SK-N-MC (cell line): ENCODE measurements at regions not wholly inside any gene's neighbourhood (a gene's known extent, or its start where the extent isn't known, plus 50 kb on each side); places are given as distances from the start of the nearest gene placed in this dataset.

Experiments used
- EZH2 ChIP-seq: fragments of 200-600 bp; sonication (generic); IDR thresholded peaks from one replicate; pipeline ENCODE4 v1.6.1; 2017; ENCODE audit warnings: antibody characterized with exemption
- POLR2AphosphoS5 ChIP-seq: IDR thresholded peaks from 2 replicates; pipeline ENCODE4 v1.6.1; 2012; ENCODE audit warnings: mild to moderate bottlenecking, low read depth, low read length, borderline replicate concordance

GRCh38 chr3:166303681-166304080 is 466.5 kb upstream of the BCHE start:
- TF ChIP-seq POLR2AphosphoS5, result no peak
- no peak for TF ChIP-seq EZH2
